Upper lobe of left lung (tissue), 4 donors: ENCODE measurements at regions not wholly inside any gene's neighbourhood (a gene's known extent, or its start where the extent isn't known, plus 50 kb on each side); places are given as distances from the start of the nearest gene placed in this dataset.
"Not testable (repeated sequence)": the region's sequence is repeated elsewhere in the genome, so short reads cannot be mapped to it uniquely, and the experiment has no call there.

Source experiments
- POLR2A ChIP-seq, 4 donors: fragments of 450-650 bp; IDR thresholded peaks; one replicate each; pipeline ENCODE4 v1.5.1; 2016 to 2017; ENCODE audit warnings: antibody characterized with exemption in 4 of 4, mild to moderate bottlenecking in 2 of 4
- POLR2AphosphoS5 ChIP-seq, 2 donors: sonication (generic); formaldehyde crosslinking; IDR thresholded peaks; one replicate each; pipeline ENCODE4 v1.5.1; 2017; ENCODE audit warnings: antibody characterized with exemption in 2 of 2
- TF ChIP-seq, protein P1 (sequence below), 6 experiments: fragments of 450-650 bp in 4 of 6; fragments of 200-600 bp in 2 of 6; sonication (generic) in 2 of 6; IDR thresholded peaks; one replicate each; pipeline ENCODE4 v1.5.1; 2016 to 2019; ENCODE audit warnings: antibody characterized with exemption in 6 of 6

DNA sequence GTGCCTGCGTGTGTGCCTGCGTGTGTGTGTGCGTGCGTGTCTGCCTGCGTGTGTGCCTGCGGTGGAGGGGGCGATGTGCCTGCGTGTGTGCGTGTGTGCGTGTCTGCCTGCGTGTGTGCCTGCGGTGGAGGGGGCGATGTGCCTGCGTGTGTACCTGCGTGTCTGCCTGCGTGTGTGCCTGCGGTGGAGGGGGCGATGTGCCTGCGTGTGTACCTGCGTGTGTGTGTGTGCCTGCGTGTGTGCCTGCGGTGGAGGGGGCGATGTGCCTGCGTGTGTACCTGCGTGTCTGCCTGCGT lies 116.7 kb upstream of the ZNF516 start:
- not testable (repeated sequence) for TF ChIP-seq POLR2A, POLR2AphosphoS5 (IDR thresholded peaks at IDR 0.05)
- TF ChIP-seq, protein P1, sequence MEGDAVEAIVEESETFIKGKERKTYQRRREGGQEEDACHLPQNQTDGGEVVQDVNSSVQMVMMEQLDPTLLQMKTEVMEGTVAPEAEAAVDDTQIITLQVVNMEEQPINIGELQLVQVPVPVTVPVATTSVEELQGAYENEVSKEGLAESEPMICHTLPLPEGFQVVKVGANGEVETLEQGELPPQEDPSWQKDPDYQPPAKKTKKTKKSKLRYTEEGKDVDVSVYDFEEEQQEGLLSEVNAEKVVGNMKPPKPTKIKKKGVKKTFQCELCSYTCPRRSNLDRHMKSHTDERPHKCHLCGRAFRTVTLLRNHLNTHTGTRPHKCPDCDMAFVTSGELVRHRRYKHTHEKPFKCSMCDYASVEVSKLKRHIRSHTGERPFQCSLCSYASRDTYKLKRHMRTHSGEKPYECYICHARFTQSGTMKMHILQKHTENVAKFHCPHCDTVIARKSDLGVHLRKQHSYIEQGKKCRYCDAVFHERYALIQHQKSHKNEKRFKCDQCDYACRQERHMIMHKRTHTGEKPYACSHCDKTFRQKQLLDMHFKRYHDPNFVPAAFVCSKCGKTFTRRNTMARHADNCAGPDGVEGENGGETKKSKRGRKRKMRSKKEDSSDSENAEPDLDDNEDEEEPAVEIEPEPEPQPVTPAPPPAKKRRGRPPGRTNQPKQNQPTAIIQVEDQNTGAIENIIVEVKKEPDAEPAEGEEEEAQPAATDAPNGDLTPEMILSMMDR (IDR thresholded peaks at IDR 0.05) = not testable (repeated sequence)
